LNCaP clone FGC (cell line): ENCODE measurements at regions not wholly inside any gene's neighbourhood (a gene's known extent, or its start where the extent isn't known, plus 50 kb on each side); places are given as distances from the start of the nearest gene placed in this dataset.
"Not testable (repeated sequence)": the region's sequence is repeated elsewhere in the genome, so short reads cannot be mapped to it uniquely, and the experiment has no call there.

ENCODE experiments used
- DNase-seq: peaks from one replicate; pipeline ENCODE4 v3.0.0-alpha.2; 2011; ENCODE audit warnings: low read depth
- H3K4me3 ChIP-seq: 2 replicates; pipeline ENCODE4 v1.5.1; 2011; ENCODE audit warnings: mild to moderate bottlenecking, low read depth, low read length, control low read depth
- CTCF ChIP-seq: IDR thresholded peaks from 2 replicates; pipeline ENCODE4 v1.5.1; 2012; ENCODE audit warnings: mild to moderate bottlenecking; ENCODE audit not compliant: control insufficient read depth, insufficient read depth; ENCODE audit errors: extremely low read depth

GRCh38 chr16:17917316-17918019 is 419.1 kb downstream of the NPIPA8 start:
- H3K4me3 ChIP-seq: no peak overlapping the region
- DNase-seq: no peak
- TF ChIP-seq CTCF: no peak

- H3K4me3 ChIP-seq: no peak overlapping the region
- TF ChIP-seq CTCF: no peak
- DNase-seq: no peak
These were observed 420.7 kb downstream of the NPIPA8 start for GRCh38 chr16:17915791-17916190.

- TF ChIP-seq CTCF: no peak
- no peak for DNase-seq
- no peak overlapping the region for H3K4me3 ChIP-seq
These were observed 422.4 kb downstream of the NPIPA8 start for GRCh38 chr16:17914168-17914567.

GRCh38 chr16:17911578-17911977 is 425.0 kb downstream of the NPIPA8 start:
- DNase-seq, H3K4me3 ChIP-seq: not testable (repeated sequence)

- not testable (repeated sequence) for DNase-seq, H3K4me3 ChIP-seq
These were observed 429.9 kb downstream of the NPIPA8 start for GRCh38 chr16:17906626-17907025.

- DNase-seq: no peak
- no peak for TF ChIP-seq CTCF
- H3K4me3 ChIP-seq: no peak overlapping the region
These were observed 430.5 kb upstream of the XYLT1 start for GRCh38 chr16:17901309-17901708.

GRCh38 chr16:17899141-17899540 is 428.4 kb upstream of the XYLT1 start:
- no peak for DNase-seq
- no peak overlapping the region for H3K4me3 ChIP-seq
- no peak for TF ChIP-seq CTCF

GRCh38 chr16:17887963-17888362 is 417.2 kb upstream of the XYLT1 start:
- TF ChIP-seq CTCF: no peak
- H3K4me3 ChIP-seq: no peak overlapping the region
- no peak for DNase-seq
